ENCODE measurements at regions not wholly inside any gene's neighbourhood (a gene's known extent, or its start where the extent isn't known, plus 50 kb on each side); places are given as distances from the start of the nearest gene placed in this dataset.

DNA sequence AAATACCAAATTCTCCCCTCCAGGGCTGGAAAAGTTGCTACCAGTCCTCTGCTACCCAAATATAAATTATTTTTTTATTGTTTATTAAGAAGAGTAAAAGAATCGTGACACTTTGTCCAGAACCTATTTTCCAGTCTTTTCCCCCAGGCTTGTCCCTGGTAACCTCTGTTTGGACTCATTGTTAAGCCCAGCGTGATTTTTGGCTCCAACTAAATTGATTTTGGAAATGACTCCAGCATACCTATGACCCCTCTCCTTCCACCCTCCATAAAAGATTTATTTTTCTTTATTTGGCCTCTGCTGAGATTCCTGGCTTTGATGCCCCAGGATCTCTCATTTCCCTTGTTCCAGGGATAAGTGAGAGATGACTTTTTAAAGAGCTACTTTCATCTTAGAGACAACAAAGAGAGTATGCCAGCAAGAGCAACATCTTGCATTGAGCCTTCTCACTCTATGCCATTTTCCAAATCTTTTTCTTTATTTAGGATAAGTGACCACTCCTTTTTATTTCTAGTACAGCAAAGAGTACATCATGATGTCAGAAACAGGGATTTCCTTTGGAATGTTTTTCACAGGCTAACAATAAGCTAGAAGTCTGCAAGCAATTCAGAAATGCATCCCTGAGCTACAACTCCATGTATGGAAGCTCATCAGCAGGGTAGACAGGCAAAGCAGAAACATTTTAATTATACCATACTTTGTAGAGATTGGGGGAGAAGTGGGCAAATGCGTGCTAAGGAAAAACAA, 75.8 kb downstream of the DAD1 start:
- DNase-seq: no peak

DNA sequence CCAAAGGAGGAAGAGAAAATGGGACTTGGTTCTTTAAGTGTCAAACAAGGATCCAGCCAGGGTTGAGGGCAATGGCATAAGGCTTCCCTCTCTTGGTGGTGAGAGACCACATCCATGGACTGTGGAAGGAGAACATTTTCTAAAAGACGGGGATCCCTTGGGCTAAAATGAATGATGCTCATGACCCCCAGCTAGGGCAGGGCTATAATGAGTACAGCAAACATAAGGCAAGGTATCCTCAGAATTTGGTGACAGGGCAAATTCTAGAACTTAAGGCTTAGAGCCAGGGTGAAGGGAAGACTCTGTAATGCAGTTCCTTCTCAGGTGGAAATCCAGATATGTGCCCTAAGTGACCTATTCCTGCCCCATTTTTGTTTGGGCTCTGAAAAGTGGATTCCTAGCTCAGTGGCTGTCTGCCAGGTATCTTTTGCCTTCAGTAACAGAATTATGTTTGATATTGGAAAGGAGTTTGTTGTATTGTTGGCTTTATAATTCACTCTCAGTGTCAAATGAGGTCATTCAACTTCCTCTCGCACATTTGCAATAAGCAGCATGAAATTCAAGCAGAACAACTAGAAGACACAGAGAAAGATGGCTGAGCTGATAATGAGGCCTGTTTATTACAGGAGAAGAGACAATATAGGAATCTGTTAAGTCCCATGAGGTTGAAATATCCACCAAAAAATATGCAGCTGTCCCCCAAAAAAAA, 76.8 kb downstream of the DAD1 start:
- no peak for DNase-seq

DNA sequence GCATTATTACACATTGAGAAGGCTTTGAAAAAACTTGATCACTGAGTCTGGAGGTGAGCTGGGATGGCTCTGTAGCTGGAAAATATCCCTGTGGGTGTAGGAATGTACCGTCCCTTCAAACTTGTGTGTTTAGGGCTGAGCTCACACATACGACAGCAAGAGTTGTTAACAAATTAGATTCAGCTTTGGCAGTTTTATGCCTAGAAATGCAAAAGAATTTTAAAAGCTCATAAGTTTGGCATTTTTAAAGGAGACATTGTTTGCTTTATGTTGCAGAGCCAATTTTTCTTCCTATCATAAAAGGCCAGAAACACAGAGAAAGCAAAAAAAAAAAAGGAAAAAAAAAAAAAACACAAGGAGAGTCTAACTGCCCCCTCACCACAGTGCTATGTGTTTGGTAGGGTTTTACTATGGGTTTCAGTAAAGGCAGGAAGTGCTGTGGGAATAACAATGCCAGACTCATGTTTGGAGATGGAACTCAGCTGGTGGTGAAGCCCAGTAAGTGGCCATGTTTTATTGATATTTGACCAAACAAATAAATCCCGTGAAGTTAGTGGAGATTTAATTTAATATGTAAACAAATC, 78.4 kb downstream of the DAD1 start:
- DNase-seq: no peak

DNA sequence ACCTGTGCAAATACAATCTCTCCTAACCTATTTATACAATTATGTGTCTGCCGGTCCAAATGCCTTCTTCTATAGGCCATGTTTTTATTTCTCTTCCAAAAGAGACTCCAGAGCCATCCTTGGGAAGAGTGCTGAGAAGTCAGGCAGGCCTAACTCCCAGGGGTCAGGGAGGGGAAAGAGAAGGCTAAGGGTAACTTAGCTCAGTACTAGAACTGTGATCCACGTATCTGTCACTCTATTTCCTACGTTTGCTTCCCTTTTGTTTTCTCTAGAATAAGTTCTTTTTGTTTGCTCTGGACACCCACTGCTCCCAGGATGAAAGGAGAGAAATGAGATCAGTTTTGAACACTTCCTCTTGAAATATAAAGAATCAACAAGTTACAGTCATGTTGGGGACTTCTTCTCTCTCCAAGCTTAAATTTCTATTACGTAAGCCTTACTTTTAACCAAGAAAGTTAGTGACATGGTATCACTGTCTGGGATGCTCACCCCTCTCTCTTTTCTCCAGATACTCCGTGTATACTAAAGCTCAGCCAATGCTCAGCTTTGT, 79.2 kb downstream of the DAD1 start:
- DNase-seq: no peak

DNA sequence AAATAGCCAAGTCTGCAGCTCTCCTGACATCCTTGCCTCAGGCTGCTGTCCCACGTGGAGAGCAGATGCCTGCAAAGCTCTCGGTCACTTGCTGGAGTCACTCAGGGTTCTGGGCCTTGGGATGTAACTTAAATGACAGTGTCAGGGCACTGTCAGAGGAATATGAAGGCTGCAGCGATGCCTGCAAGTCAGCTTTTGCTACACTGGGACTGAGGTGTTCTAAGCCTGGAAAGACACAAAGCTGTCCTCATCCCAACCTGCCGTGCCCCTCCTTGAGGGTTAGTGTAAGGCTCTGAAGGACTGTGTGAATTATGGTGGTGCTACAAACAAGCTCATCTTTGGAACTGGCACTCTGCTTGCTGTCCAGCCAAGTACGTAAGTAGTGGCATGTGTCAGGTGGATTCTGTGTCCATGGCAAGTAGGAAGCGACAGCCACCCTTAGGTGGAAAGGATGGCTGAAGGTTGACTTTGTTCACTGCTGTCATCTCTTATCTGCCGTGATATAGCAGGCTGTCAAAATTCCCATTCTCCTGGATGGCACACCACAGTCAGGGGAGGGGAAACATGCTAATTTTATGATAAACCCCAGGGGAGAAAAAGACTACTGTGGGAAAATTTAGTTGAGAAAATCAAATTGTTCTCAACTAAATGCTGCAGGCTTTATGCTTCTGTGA, 79.9 kb downstream of the DAD1 start:
- DNase-seq: no peak

DNA sequence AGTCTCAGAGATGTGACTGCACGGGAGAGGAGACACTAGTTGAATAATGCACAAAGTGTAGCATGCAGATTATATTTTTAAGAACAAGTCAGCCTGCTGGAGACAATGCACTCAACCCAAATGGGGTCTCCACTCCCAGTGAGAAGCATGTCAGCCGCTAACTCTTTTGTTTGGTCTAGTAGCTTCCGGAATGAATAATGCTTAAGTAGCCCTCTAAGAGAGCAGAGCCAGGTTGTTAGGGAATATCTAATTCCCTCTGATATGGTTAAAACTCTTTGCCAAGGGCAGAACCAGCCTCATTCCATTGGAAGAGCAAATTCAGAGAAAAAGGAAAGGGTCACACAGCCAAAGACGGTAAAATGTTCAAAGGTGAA, 80.4 kb downstream of the DAD1 start:
- no peak for DNase-seq

DNA sequence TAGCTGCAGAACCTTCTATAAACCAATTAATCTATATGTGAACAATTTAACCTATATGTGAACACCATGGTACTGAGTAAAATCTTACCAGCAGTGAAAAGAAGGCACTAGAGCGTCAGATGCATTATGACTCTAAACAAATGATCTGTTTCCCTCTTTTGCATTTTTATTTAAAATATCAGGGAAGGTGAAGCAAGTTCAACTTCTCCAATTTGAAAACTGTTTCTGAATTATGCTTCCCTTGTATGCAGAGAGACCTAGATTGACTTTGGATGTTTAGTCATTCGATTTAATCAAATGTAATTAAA, 80.9 kb downstream of the DAD1 start:
- no peak for DNase-seq

DNA sequence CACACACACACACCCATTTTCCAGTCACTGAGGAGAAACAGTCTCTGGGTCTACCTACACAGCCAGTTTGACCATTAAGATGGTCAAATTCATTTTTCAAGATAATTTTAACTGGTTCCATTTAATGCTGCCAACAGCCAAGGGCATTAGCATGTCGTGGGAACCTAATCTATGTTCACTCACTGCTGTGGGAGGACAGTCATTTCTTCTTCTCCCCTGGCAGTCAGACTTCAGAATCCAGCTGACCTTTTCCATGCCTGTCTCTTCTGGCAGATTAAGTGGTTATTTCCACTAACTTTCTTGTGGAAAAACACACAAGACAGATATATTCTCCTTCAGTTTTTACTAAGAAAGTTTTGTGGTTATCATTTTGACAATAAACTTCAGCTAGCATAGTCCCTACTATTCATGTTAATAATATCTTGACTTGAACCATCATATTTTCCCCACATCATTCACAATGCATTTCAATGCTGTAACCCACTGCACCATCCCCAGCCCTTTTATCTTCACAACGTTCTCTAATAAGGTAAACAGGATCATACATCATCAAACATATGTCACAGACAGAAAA, 82.2 kb downstream of the DAD1 start:
- DNase-seq: no peak

DNA sequence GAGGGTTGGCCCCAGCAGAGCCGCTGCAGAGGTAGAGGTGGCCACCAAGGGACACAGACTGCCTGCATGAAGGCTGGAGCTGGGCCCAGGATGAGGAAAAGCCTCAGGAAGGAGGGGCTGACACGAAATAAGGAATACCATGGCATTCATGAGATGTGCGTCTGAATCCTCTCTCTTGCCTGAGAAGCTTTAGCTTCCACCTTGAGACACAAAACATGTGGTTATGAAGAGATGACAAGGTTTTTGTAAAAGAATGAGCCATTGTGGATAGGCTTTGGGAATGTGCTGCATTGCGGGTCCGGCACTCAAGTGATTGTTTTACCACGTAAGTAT, 82.7 kb downstream of the DAD1 start:
- no peak for DNase-seq

DNA sequence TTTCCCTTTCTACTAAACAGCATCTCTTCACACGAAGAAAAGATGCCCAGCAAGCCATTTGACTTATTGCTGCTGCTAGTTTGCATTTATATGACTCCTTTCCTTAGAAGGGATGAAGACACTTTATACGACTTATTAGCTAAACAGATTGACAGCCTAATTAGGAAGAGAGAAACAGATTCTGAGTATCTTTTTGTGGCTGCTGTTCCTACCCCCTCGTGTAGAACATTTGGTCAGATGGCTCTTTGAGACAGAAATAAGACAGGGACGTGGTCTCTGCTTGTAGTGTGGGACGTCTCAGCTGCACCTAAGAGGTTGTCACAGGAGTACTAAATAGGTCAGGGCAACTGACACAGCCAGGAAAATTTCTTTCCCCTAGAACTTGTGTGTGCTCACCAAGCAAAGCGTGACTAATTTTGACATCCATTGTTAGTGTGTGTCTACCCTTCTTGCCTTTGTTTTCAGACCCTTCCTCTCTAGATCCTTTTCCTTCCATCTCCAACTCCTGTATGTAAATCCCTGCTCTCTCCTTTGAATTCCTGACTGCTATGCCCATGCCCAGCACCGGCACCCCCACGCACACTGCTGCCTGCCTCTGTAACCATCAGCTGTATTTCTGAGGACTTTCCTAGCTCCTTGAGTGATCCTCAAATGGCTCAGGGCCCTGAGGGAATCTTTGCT, 83.2 kb downstream of the DAD1 start:
- no peak for DNase-seq

DNA sequence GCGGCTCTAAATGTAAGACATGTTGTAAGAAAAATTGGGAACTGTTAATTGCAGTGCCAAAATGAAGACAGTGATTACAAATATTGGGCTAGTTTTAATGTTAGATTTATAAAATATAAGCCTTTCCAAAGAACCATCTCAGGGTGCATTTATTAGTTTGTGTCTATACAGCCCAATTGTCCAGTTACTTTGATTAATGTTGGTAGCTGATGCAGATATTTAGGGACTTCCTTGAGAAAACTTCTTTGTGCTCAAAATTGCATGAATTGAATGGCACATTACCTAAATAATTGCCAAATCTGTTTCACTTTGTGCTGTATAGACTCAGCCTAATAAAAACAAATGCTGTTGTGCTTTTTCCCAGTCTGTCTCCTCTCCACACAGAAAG, 83.7 kb downstream of the DAD1 start:
- no peak for DNase-seq

DNA sequence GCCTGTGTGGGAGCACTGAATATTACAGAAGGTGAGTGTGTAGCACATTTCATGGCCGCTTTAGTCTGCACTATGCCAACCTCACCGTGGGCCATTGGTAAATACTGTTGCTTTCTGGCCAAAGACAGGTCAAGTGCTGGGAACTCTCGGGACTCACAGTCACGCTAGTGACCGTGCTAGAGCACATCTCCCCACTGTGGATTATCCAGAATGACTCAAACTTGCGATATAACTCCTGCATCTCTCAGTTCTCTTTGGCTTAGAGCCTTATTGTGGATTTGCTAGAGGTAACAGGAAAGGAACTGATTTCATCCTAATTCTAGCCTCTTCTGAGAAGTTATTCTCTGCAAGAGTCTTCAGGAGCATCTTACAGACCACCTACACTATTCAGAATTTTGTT, 86.5 kb downstream of the DAD1 start:
- DNase-seq: no peak

DNA sequence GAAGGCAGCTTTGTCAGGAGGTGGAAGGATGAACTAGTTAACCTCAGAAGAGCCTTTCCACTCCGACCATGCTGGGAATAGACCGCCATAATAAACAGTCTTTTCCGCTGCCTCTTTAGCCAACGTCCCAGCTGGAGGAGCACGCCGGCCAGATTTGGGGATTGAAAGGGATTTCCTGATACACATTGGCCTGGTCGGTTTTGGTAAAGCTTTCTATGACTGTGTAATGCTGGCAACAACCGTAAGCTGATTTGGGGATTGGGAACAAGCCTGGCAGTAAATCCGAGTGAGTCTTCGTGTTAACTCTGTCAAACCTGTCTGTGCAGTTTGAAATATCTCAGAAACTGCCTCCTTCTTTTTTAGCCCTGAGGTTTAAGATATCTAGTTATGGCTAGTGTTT, 87.0 kb downstream of the DAD1 start:
- DNase-seq: no peak

DNA sequence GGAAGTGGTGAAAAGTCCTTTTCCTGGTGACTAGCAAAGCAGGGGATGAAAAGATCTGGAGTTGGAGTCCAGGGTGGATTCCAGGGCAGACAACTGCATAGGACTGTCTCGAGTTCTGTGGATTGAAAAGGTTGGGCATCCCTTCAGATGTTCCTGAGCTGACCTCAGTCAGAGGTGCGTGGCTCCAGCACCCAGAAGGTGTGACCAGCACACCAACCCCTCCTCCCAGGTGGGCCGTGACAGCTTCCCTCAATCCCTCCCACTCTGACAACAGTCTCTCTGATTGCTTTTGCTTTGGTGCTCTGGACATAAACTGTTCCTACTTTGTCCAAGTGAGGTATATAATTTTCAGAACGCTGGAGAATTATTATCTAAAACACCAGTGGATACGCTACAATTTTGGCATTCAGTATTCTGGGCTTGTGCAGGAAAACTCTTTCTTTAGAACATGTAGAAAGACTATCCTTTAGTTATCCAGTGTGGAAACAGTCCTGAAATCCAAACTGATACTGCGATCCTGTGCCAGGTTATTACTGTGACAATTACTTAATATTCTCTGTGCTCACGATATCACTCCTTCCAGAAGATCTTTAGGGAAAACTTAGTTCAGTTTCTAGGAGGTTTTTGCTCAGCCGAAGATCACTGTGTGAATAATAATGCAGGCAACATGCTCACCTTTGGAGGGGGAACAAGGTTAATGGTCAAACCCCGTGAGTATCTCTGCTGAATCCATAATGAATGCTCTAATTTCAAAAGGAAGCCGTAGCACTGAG, 87.9 kb downstream of the DAD1 start:
- DNase-seq: no peak

DNA sequence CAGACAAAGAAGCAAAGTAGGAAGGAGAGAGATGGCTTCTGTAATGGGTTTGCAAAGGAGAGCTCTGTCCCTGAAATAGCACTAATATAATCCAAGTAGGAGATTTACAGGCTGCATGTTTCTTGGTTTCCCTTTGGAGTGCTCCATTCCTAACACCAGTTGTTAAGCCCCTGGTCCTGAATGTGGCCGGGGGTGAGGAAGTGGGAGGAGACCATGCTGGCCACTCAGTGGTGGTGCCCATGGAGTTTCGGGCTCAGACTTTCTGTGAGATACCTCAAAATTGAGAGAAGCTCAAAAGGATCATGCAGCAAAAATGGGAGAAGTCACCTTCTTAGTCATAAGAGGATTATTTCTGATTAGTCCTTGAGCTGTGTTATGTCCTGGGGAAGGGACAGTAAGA, 88.5 kb downstream of the DAD1 start:
- DNase-seq: no peak

DNA sequence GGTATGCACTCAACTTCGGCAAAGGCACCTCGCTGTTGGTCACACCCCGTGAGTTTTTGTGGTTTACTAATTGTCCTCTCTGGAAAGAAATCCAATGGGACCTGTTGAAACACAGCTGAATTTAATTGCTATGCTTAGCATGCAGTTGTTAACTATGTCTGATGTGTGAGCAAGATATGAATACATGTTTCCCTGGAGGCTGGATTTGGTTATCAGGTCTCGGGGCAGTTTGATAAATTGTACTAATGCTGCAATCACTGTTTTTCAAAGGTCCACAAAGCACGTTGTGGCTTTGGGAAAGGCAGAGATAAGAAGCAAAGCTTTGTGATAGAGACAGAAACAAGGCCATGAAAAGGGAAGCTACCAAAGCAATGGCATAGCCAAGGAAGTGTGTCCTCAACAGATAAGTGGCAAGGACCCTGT, 91.3 kb downstream of the DAD1 start:
- no peak for DNase-seq

DNA sequence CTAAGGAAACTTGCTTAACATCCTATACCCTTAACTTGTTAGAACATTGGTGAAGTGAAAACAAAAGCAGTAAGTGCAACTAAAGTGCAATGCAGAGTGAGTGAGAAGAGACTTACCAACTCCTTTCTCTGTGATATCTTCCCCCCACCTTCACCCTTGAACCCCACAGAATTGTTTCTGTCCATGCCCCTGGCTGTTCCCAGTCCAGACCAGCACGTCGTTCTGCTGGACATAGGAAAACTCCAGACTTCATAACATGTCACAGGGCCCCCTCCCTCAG, 91.9 kb downstream of the DAD1 start:
- DNase-seq: no peak

DNA sequence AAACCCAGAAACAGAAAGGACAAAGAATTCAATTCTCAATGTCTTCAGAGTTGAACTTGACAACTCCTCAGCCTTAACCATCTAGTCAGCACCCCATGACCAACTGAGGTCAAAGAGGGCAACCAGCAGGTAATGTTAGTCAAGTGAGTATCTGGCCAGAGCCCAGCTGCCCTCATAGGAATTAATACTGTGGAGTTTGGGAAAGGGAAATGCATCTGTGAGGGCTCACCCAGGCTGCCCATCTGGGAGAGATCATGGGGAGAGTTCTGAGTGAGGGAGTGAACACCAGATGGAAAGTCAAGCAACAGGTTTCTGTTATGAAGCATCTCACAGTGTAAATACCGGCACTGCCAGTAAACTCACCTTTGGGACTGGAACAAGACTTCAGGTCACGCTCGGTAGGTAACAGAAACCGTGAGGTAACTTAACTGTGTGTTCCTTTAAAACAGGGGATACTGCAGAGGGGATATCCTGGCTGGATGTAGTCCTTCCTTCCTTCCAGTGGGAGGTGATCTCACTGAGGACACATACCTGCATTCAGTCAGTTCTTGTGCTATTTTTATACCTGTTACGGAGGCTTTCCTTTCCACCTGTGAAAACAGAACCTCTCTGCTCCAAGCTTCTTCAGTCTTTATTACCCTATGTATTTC, 94.4 kb downstream of the DAD1 start:
- DNase-seq: no peak

DNA sequence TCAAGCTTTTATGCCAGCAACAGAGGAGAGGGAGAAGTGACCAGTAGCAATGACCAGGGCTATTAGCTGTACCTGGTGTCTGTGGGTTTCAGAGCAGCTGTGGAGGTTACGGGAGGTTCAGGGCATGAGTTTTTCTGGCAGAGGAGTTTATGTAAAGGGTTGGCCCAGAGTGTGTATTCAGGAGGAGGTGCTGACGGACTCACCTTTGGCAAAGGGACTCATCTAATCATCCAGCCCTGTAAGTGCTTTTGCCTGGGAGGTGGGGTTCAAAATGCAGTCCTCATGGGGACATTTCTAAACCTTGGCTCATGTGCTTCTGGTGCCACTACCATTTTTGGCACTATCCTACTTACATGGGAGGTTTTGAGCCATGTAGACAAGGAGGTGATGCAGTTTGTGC, 95.3 kb downstream of the DAD1 start:
- DNase-seq: no peak

DNA sequence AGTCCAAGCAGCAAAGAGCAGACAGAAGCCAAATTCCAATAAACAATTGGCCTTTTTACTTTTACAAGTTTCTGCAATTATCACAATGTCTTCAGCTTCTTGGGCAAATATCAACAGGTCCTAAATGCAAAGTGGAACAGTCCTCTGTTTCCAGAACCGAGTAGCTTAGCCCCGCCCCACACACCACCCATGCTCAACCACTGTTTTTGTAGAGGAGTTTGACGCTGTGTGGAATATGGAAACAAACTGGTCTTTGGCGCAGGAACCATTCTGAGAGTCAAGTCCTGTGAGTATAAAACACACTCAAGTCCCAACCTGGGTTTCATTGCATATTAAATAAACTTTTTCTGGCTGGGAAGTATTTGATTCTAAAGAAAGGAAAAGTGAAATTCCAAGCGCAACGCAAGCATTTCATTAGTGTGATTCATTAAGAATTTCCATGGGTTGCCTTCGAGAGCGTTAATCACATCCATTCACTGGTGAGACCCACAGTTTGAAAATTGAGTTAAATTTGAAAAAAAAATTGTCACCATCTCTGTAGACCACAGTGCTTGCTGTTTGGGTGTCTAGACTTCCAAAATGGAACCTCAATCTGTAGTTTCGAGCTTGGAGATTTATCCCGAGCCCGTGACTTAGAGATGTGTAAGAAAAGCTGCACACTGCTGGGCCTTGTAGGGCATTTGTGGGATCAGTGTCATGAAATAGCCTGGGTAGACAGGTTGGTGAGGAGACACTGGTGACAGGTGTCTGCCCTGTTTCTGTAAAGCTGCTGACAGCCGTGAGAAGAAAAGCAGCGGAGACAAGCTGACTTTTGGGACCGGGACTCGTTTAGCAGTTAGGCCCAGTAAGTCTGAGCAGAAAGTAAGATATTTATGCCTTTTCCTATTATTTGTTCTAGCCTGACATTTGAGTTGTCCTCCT, 96.1 kb downstream of the DAD1 start:
- DNase-seq: no peak
